HepG2 (cell line): ENCODE measurements at regions not wholly inside any gene's neighbourhood (a gene's known extent, or its start where the extent isn't known, plus 50 kb on each side); places are given as distances from the start of the nearest gene placed in this dataset.

Experiments used
- ATAC-seq: fragments of 200-7000 bp; cut with Tn5 transposase; 3 replicates; pipeline ENCODE4 v1.9.1; 2020; ENCODE audit warnings: mild to moderate bottlenecking, moderate library complexity
- BruUV-seq: library from RNA; stranded (reverse); fragments of 400-500 nt; replicated peaks from 2 replicates; lab custom pipeline; 2021; lab: Mats Ljungman, UMichigan
- CTCF ChIA-PET: fragments of 300-600 bp; formaldehyde crosslinking; extraction: SDS; loops from one replicate; lab custom pipeline; 2021; ENCODE audit warnings: low total read pairs, inconsistent platforms, low intra/inter-chr PET ratio; lab: Yijun Ruan, JAX
- POLR2A ChIA-PET: fragments of 350-600 bp; sonication (Branson Sonifier 250); formaldehyde crosslinking; loops from one replicate; lab custom pipeline; 2020; ENCODE audit warnings: antibody characterized with exemption, inconsistent platforms; lab: Yijun Ruan, JAX
- DNase-seq: peaks from one replicate; pipeline ENCODE4 v3.0.0-alpha.2; 2015; ENCODE audit warnings: low spot score
- FAIRE-seq: peaks from 3 replicates; lab custom pipeline; 2011; peaks lifted over from hg19 to GRCh38; lab: Jason Lieb, UNC
- H2AFZ ChIP-seq: one replicate; pipeline ENCODE4 v1.6.1; 2011; ENCODE audit warnings: low read length, inconsistent platforms
- H3K27ac ChIP-seq: fragments of 300-600 bp; 3 replicates; pipeline ENCODE4 v1.8.0; 2011; ENCODE audit warnings: mixed run types, mild to moderate bottlenecking, mixed read lengths, low read length, inconsistent platforms; ENCODE audit not compliant: insufficient read depth; ENCODE audit errors: extremely low read length
- H3K27me3 ChIP-seq, 2 experiments: fragments of 200-600 bp in 1 of 2; 2 replicates in 1 of 2; 3 replicates in 1 of 2; pipeline versions ENCODE4 v1.6.0 to v1.8.0; 2011; ENCODE audit warnings: low read length in 2 of 2, mild to moderate bottlenecking in 2 of 2, moderate library complexity in 2 of 2, inconsistent platforms in 1 of 2; ENCODE audit not compliant: insufficient read depth in 2 of 2, control insufficient read depth in 1 of 2
- H3K36me3 ChIP-seq, 2 experiments: fragments of 200-600 bp in 1 of 2; replicated peaks in 1 of 2; 2 replicates in 1 of 2; 3 replicates in 1 of 2; pipeline versions ENCODE4 v1.5.1 to v1.8.0; 2011; ENCODE audit warnings: low read length in 2 of 2, inconsistent platforms in 1 of 2; ENCODE audit not compliant: insufficient read depth in 2 of 2, control insufficient read depth in 1 of 2
- H3K4me1 ChIP-seq: 2 replicates; pipeline ENCODE4 v1.5.1; 2012; ENCODE audit warnings: low read length, inconsistent platforms; ENCODE audit not compliant: insufficient read depth
- H3K4me2 ChIP-seq: 2 replicates; pipeline ENCODE4 v1.6.0; 2011; ENCODE audit warnings: low read depth, low read length, inconsistent platforms
- H3K4me3 ChIP-seq, 3 experiments: fragments of 200-600 bp in 1 of 3; sonication (generic), shearing (Covaris generic) in 1 of 3; replicated peaks in 1 of 3; 2 replicates each; pipeline ENCODE4 v1.5.1; 2011 to 2016; ENCODE audit warnings: low read length in 3 of 3, inconsistent platforms in 2 of 3, low read depth in 2 of 3, mild to moderate bottlenecking in 2 of 3, control low read depth in 1 of 3, mixed read lengths in 1 of 3; ENCODE audit not compliant: insufficient read depth in 1 of 3
- H3K79me2 ChIP-seq: one replicate; pipeline ENCODE4 v1.6.1; 2011; ENCODE audit warnings: low read length, inconsistent platforms; ENCODE audit not compliant: insufficient read depth
- H3K9ac ChIP-seq: 2 replicates; pipeline ENCODE4 v1.6.0; 2011; ENCODE audit warnings: mild to moderate bottlenecking, low read depth, low read length, inconsistent platforms; ENCODE audit not compliant: insufficient read depth
- H3K9me3 ChIP-seq: 2 replicates; pipeline ENCODE4 v1.5.1; 2012; ENCODE audit warnings: mild to moderate bottlenecking, low read length
- H4K20me1 ChIP-seq: 2 replicates; pipeline ENCODE4 v1.6.0; 2011; ENCODE audit warnings: inconsistent platforms, mild to moderate bottlenecking, low read length, moderate library complexity; ENCODE audit not compliant: insufficient read depth
- FOXP4 ChIP-seq: sonication (generic); formaldehyde crosslinking; IDR thresholded peaks from 2 replicates; pipeline ENCODE4 v1.4.0; 2020; ENCODE audit warnings: missing genetic modification reagents
- ZNF687 ChIP-seq: sonication (generic); formaldehyde crosslinking; IDR thresholded peaks from 2 replicates; pipeline ENCODE4 v1.5.1; 2020; ENCODE audit warnings: mild to moderate bottlenecking, missing genetic modification reagents, moderate library complexity
- ZNF841 ChIP-seq: sonication (generic); formaldehyde crosslinking; IDR thresholded peaks from 2 replicates; pipeline ENCODE4 v1.8.1; 2023; ENCODE audit warnings: missing genetic modification reagents, borderline replicate concordance
- ZNF878 ChIP-seq: sonication (generic); formaldehyde crosslinking; IDR thresholded peaks from 2 replicates; pipeline ENCODE4 v1.8.1; 2023; ENCODE audit warnings: mild to moderate bottlenecking, missing genetic modification reagents, moderate library complexity
- WGBS: methylation state at CpG from one replicate; pipeline ENCODE4 v1.1.6; 2017; ENCODE audit warnings: low lambda C conversion rate; 5-methylcytosine and 5-hydroxymethylcytosine counted together
- in situ Hi-C: cut with HindIII; loops from 2 replicates; pipeline ENCODE4 v1.10.0; 2017; ENCODE audit warnings: low pct_unique_long_range_greater_than_20kb; ENCODE audit not compliant: extremely low pct_ligation_motif_present
- intact Hi-C: fragments of 100-400 bp; cut with micrococcal nuclease; formaldehyde crosslinking; loops from one replicate; pipeline ENCODE4 v1.10.0; 2022; ENCODE audit not compliant: unreplicated experiment

GRCh38 chr20:60780388-60781025 lies 471.6 kb upstream of the CDH4 start:
- WGBS = 2% methylated on average over 6 of the region's 6 CpGs
- Histone ChIP-seq H3K4me3 (no peak overlapping the region), H4K20me1 (no peaks in the 10 kb centered on the region), H3K79me2 (no peaks in the 10 kb centered on the region), H3K9me3 (peaks cover 66% of the 10 kb centered on the region), H3K27ac (no peak overlapping the region), H3K27me3 (no peaks in the 10 kb centered on the region), H3K4me2 (no peak overlapping the region), H2AFZ (no peak overlapping the region), H3K36me3 (no peaks in the 10 kb centered on the region), H3K9ac (no peak overlapping the region), H3K4me1 (no peaks in the 10 kb centered on the region)
- intact Hi-C loops = no loop called here
- ATAC-seq = no peak
- POLR2A ChIA-PET = no interaction called here
- no peak for DNase-seq
- in situ Hi-C loops = no loop called here
- CTCF ChIA-PET = no interaction called here
- no TSS peak for BruUV-seq
- no peak for FAIRE-seq
- TF ChIP-seq ZNF841 (CRISPR knock-in tag) (no peak), ZNF878 (no peak), FOXP4 (CRISPR knock-in tag) (no peak), ZNF687 (no peak)
